SK-N-SH treated with all-trans-retinoic acid at 6 μM for 48 hours (cell line): ENCODE measurements at regions not wholly inside any gene's neighbourhood (a gene's known extent, or its start where the extent isn't known, plus 50 kb on each side); places are given as distances from the start of the nearest gene placed in this dataset.

Source experiments
- ARNTL ChIP-seq: fragments of 450-650 bp; formaldehyde crosslinking; IDR thresholded peaks from 2 replicates; pipeline ENCODE4 v1.5.0; 2020; ENCODE audit warnings: low read depth, mild to moderate bottlenecking, moderate library complexity, borderline replicate concordance
- BACH2 ChIP-seq: fragments of 250-450 bp; sonication (Bioruptor Pico); IDR thresholded peaks from 2 replicates; pipeline ENCODE4 v1.9.0; 2021; ENCODE audit warnings: mild to moderate bottlenecking, borderline replicate concordance
- ESRRG ChIP-seq: fragments of 250-450 bp; sonication (Bioruptor Pico); IDR thresholded peaks from 2 replicates; pipeline ENCODE4 v1.6.1; 2021; ENCODE audit warnings: mild to moderate bottlenecking
- PATZ1 ChIP-seq: fragments of 250-450 bp; sonication (Bioruptor Pico); IDR thresholded peaks from 2 replicates; pipeline ENCODE4 v1.8.0; 2020; ENCODE audit warnings: mild to moderate bottlenecking, moderate library complexity, borderline replicate concordance
- SNAI2 ChIP-seq: fragments of 250-450 bp; sonication (Bioruptor Pico); IDR thresholded peaks from 2 replicates; pipeline ENCODE4 v1.5.0; 2020; ENCODE audit warnings: mild to moderate bottlenecking, moderate library complexity
- ZFP30 ChIP-seq: fragments of 450-650 bp; formaldehyde crosslinking; IDR thresholded peaks from 2 replicates; pipeline ENCODE4 v1.5.0; 2022; ENCODE audit warnings: mild to moderate bottlenecking, moderate library complexity
- ZNF70 ChIP-seq: fragments of 450-650 bp; formaldehyde crosslinking; IDR thresholded peaks from 2 replicates; pipeline ENCODE4 v1.5.0; 2020; ENCODE audit warnings: mild to moderate bottlenecking, moderate library complexity

DNA sequence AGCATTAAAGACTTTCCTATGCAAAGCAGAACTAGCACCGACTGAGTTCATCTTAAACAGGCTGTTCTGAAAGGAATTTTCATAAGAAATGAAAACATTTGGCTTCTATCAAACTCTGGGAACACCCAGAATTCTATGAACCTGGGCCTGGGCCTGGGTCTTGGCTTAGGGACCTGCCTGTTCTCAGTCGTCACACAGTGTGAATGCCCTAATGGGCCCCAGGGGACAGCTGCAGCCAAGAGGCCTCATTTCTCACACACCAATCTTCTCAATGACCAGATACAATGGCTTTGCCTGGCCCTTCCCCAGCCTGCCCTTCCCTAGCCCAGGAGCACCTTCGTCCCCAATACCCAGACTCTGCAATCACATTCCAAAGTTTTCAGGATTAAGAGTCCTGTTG is 234.9 kb upstream of the ARHGAP20 start:
- no peak for TF ChIP-seq ARNTL
- TF ChIP-seq PATZ1 (CRISPR knock-in tag), result no peak
- TF ChIP-seq ESRRG (CRISPR knock-in tag), result no peak
- no peak for TF ChIP-seq ZFP30
- TF ChIP-seq SNAI2 (CRISPR knock-in tag), result no peak
- TF ChIP-seq BACH2 (CRISPR knock-in tag), result no peak
- TF ChIP-seq ZNF70 (CRISPR knock-in tag), result no peak
